ENCODE measurements at regions not wholly inside any gene's neighbourhood (a gene's known extent, or its start where the extent isn't known, plus 50 kb on each side); places are given as distances from the start of the nearest gene placed in this dataset.

- intact Hi-C loops (cut with micrococcal nuclease; ENCODE audit: unreplicated experiment) = no loop called here
- no peaks in the 10 kb centered on the region for H3K4me1 ChIP-seq
- no peak overlapping the region for H3K4me3 ChIP-seq (ENCODE audit: low read depth, low read length)
- BruUV-seq (replicated peaks) = no TSS peak
- no peak for TF ChIP-seq CTCF (IDR thresholded peaks at IDR 0.05; ENCODE audit: insufficient read depth in 1 of 2, low read depth in 1 of 2, low read length in 1 of 2, severe bottlenecking in 1 of 2, unreplicated experiment in 1 of 2)
- no peaks in the 10 kb centered on the region for H3K27me3 ChIP-seq (replicated peaks; ENCODE audit: control insufficient read depth, insufficient read depth, low read length)
- POLR2A ChIA-PET = no interaction called here
- no peaks in the 10 kb centered on the region for H3K4me1 Mint-ChIP-seq (ENCODE audit: low read depth, unreplicated experiment)
- no peaks in the 10 kb centered on the region for H3K36me3 ChIP-seq (ENCODE audit: control insufficient read depth, insufficient read depth, low read length)
- CTCF ChIA-PET = no interaction called here
- no peaks in the 10 kb centered on the region for H3K36me3 Mint-ChIP-seq (ENCODE audit: insufficient read depth, unreplicated experiment)
- no peak for DNase-seq
- H3K9me3 Mint-ChIP-seq (ENCODE audit: unreplicated experiment) = no peaks in the 10 kb centered on the region
- no peak overlapping the region for H3K27ac Mint-ChIP-seq (ENCODE audit: unreplicated experiment)
- no peak overlapping the region for H3K4me3 Mint-ChIP-seq (ENCODE audit: unreplicated experiment)
- no peaks in the 10 kb centered on the region for H3K27me3 Mint-ChIP-seq (ENCODE audit: insufficient read depth, unreplicated experiment)
- H3K9me3 ChIP-seq = no peaks in the 10 kb centered on the region
Observed at GRCh38 chr2:33931164-33931563, 332.1 kb upstream of the FAM98A start.

- BruUV-seq (replicated peaks) = no TSS peak
- Mint-ChIP-seq H3K4me3 (ENCODE audit: unreplicated experiment) (no peak overlapping the region), H3K4me1 (ENCODE audit: low read depth, unreplicated experiment) (no peaks in the 10 kb centered on the region), H3K27me3 (ENCODE audit: insufficient read depth, unreplicated experiment) (no peaks in the 10 kb centered on the region), H3K36me3 (ENCODE audit: insufficient read depth, unreplicated experiment) (no peaks in the 10 kb centered on the region), H3K27ac (ENCODE audit: unreplicated experiment) (no peak overlapping the region), H3K9me3 (ENCODE audit: unreplicated experiment) (no peaks in the 10 kb centered on the region)
- H3K4me1 ChIP-seq = no peaks in the 10 kb centered on the region
- no peak for DNase-seq
- ChIA-PET CTCF (no interaction called here), POLR2A (no interaction called here)
- H3K27me3 ChIP-seq (replicated peaks; ENCODE audit: control insufficient read depth, insufficient read depth, low read length) = no peaks in the 10 kb centered on the region
- no peak for TF ChIP-seq CTCF (IDR thresholded peaks at IDR 0.05; ENCODE audit: insufficient read depth in 1 of 2, low read depth in 1 of 2, low read length in 1 of 2, severe bottlenecking in 1 of 2, unreplicated experiment in 1 of 2)
- H3K9me3 ChIP-seq = no peaks in the 10 kb centered on the region
- H3K4me3 ChIP-seq (ENCODE audit: low read depth, low read length) = no peak overlapping the region
- intact Hi-C loops (cut with micrococcal nuclease; ENCODE audit: unreplicated experiment) = no loop called here
- no peaks in the 10 kb centered on the region for H3K36me3 ChIP-seq (ENCODE audit: control insufficient read depth, insufficient read depth, low read length)
Observed at GRCh38 chr2:33929467-33929866, 330.4 kb upstream of the FAM98A start.

GRCh38 chr2:33927756-33928155, 328.7 kb upstream of the FAM98A start:
- no peak for DNase-seq
- H3K4me3 ChIP-seq (ENCODE audit: low read depth, low read length) = no peak overlapping the region
- Mint-ChIP-seq H3K4me3 (ENCODE audit: unreplicated experiment) (no peak overlapping the region), H3K27me3 (ENCODE audit: insufficient read depth, unreplicated experiment) (no peaks in the 10 kb centered on the region), H3K36me3 (ENCODE audit: insufficient read depth, unreplicated experiment) (no peaks in the 10 kb centered on the region), H3K27ac (ENCODE audit: unreplicated experiment) (no peak overlapping the region), H3K4me1 (ENCODE audit: low read depth, unreplicated experiment) (no peaks in the 10 kb centered on the region), H3K9me3 (ENCODE audit: unreplicated experiment) (no peaks in the 10 kb centered on the region)
- POLR2A ChIA-PET = no interaction called here
- no peaks in the 10 kb centered on the region for H3K36me3 ChIP-seq (ENCODE audit: control insufficient read depth, insufficient read depth, low read length)
- CTCF ChIA-PET = no interaction called here
- TF ChIP-seq CTCF (IDR thresholded peaks at IDR 0.05; ENCODE audit: insufficient read depth in 1 of 2, low read depth in 1 of 2, low read length in 1 of 2, severe bottlenecking in 1 of 2, unreplicated experiment in 1 of 2) = no peak
- no peaks in the 10 kb centered on the region for H3K9me3 ChIP-seq
- intact Hi-C loops (cut with micrococcal nuclease; ENCODE audit: unreplicated experiment) = no loop called here
- no peaks in the 10 kb centered on the region for H3K27me3 ChIP-seq (replicated peaks; ENCODE audit: control insufficient read depth, insufficient read depth, low read length)
- BruUV-seq (replicated peaks) = no TSS peak
- H3K4me1 ChIP-seq = no peaks in the 10 kb centered on the region

All from Caco-2 (cell line).